ENCODE measurements at regions not wholly inside any gene's neighbourhood (a gene's known extent, or its start where the extent isn't known, plus 50 kb on each side); places are given as distances from the start of the nearest gene placed in this dataset.

DNA sequence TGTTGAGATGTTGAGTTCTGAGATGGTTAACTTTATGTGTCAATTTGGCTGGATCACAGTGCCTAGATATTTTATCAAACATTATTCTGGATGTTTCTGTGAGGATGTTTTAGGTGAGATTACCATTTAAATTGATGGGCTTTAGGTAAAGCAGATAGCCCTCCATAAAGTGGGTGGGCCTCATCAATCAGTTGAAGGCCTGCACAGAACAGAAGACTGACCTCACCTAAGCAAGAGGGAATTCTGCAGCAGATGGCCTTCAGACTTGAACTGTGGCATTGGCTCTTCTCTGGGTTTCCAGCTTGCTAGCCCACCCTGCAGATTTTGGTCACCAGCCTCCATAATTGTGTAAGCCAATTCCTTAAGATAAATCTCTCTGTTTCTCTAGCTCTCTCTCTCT lies 260.4 kb upstream of the VEPH1 start:
- no peaks in the 10 kb centered on the region for H3K27me3 ChIP-seq
- intact Hi-C loops (cut with DNase I) = no loop called here

DNA sequence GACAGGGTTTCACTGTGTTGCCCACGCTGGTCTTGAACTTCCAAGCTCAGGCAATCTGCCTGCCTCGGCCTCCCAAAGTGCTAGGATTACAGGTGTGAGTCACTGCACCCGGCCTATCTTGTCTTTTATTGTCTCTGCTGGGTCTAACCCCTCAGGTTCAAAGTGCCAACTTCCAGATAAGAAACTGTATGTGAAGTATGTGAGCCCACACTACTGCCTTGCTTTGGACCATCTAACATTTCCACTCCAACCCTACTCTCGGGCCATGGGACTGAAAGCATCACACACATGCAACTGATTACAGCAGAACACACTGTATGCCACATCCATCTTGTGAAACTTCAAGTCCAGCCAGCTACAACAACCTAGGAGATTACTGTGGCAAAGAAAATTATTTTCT lies 256.1 kb upstream of the VEPH1 start:
- Histone ChIP-seq H3K36me3 (no peaks in the 10 kb centered on the region), H3K4me3 (no peak overlapping the region), H3K9me3 (no peaks in the 10 kb centered on the region), H3K27me3 (no peaks in the 10 kb centered on the region), H3K27ac (no peak overlapping the region), H3K4me1 (no peaks in the 10 kb centered on the region)
- intact Hi-C loops (cut with DNase I) = no loop called here
- DNase-seq = no peak
- 39 to 60% methylated on average over 4 of the region's 4 CpGs for WGBS, 2 donors
- TF ChIP-seq, protein P1, sequence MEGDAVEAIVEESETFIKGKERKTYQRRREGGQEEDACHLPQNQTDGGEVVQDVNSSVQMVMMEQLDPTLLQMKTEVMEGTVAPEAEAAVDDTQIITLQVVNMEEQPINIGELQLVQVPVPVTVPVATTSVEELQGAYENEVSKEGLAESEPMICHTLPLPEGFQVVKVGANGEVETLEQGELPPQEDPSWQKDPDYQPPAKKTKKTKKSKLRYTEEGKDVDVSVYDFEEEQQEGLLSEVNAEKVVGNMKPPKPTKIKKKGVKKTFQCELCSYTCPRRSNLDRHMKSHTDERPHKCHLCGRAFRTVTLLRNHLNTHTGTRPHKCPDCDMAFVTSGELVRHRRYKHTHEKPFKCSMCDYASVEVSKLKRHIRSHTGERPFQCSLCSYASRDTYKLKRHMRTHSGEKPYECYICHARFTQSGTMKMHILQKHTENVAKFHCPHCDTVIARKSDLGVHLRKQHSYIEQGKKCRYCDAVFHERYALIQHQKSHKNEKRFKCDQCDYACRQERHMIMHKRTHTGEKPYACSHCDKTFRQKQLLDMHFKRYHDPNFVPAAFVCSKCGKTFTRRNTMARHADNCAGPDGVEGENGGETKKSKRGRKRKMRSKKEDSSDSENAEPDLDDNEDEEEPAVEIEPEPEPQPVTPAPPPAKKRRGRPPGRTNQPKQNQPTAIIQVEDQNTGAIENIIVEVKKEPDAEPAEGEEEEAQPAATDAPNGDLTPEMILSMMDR (IDR thresholded peaks at IDR 0.05) = no peak
- no peak for TF ChIP-seq POLR2A (IDR thresholded peaks at IDR 0.05)

More for the DNA sequence above, 260.4 kb upstream of the VEPH1 start:
- Histone ChIP-seq H3K4me1 (no peaks in the 10 kb centered on the region), H3K9me3 (no peaks in the 10 kb centered on the region), H3K4me3 (no peak overlapping the region), H3K27ac (no peak overlapping the region), H3K36me3 (no peaks in the 10 kb centered on the region)
- no peak for DNase-seq
- TF ChIP-seq, protein P1 (IDR thresholded peaks at IDR 0.05) = no peak
- TF ChIP-seq POLR2A (IDR thresholded peaks at IDR 0.05) = no peak

DNA sequence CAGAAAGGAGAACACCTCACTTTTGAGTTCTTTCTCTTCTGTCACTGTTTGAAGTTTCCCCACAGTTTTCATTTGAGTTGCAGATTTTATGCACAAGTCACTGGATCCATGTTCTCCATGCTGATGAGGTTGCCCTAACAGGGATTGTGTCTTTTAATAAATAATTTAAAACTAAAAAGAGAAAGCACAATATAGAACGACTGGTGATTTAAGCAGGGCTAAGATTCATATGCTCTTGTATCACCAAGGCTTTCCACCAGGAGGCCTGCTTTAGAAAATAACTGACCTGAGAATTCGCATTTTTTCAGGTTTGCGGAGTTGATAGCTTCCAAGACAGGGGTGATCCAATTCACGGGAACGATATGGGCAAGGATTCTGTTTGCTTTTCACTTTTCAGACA lies 252.0 kb upstream of the VEPH1 start:
- TF ChIP-seq POLR2A (IDR thresholded peaks at IDR 0.05) = no peak
- TF ChIP-seq, protein P1 (IDR thresholded peaks at IDR 0.05) = no peak
- no peak overlapping the region for H3K4me3 ChIP-seq

DNA sequence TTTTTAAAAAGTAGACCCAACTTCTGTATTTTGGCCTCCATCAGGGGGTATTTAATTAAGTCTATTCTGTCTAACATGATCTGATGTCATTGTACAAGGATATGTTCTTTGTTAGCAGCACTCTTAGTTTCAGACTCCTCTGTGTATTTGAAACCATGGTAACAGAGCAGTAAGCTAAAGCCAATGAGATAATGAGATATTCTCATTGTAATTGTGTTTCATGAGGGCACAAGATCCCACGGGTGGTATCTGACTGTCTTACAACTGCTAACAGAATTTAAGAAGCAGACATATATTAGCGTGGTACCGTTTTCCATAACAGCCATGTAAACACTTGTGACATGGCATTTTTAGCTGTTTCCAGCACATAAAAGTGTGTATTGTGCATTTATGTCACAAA lies 251.2 kb upstream of the VEPH1 start:
- Histone ChIP-seq H3K27ac (no peak overlapping the region), H3K9me3 (no peaks in the 10 kb centered on the region), H3K27me3 (no peaks in the 10 kb centered on the region), H3K36me3 (no peaks in the 10 kb centered on the region), H3K4me3 (no peak overlapping the region), H3K4me1 (no peaks in the 10 kb centered on the region)
- no peak for TF ChIP-seq POLR2A (IDR thresholded peaks at IDR 0.05)
- TF ChIP-seq, protein P1 (IDR thresholded peaks at IDR 0.05) = no peak
- intact Hi-C loops (cut with DNase I) = no loop called here
- 48 to 73% methylated on average over 3 of the region's 3 CpGs for WGBS, 2 donors
- DNase-seq = no peak

More for the DNA sequence above, 252.0 kb upstream of the VEPH1 start:
- intact Hi-C loops (cut with DNase I) = no loop called here
- Histone ChIP-seq H3K4me1 (no peaks in the 10 kb centered on the region), H3K27me3 (no peaks in the 10 kb centered on the region), H3K36me3 (no peaks in the 10 kb centered on the region), H3K27ac (no peak overlapping the region), H3K9me3 (no peaks in the 10 kb centered on the region)
- WGBS, 2 donors = 72 to 74% methylated on average over 5 of the region's 5 CpGs
- DNase-seq = no peak

DNA sequence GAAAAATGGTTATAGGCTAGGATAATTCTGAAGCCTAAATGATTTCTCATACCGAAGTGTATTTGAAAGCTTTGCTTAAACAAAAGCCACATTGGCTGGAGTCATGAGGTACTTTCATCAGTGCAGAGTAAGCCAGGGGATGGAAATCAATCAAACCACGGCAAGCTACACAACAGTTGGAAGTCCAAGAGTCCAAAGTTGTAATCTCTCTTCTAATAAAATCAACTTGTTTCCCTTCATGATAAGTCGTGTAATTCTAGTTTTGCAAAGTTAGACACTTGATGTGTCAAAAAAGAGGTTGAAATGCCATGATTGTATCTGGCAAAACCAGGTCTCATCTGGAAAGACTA lies 250.5 kb upstream of the VEPH1 start:
- no peak overlapping the region for H3K27ac ChIP-seq
- no peaks in the 10 kb centered on the region for H3K36me3 ChIP-seq
- H3K4me3 ChIP-seq = no peak overlapping the region
- H3K4me1 ChIP-seq = no peaks in the 10 kb centered on the region
- intact Hi-C loops (cut with DNase I) = no loop called here
- TF ChIP-seq POLR2A (IDR thresholded peaks at IDR 0.05) = no peak
- TF ChIP-seq, protein P1 (IDR thresholded peaks at IDR 0.05) = no peak
- 45 to 47% methylated on average over 3 of the region's 3 CpGs for WGBS, 2 donors
- H3K27me3 ChIP-seq = no peaks in the 10 kb centered on the region
- no peaks in the 10 kb centered on the region for H3K9me3 ChIP-seq
- DNase-seq = no peak
